HepG2 (cell line): ENCODE measurements at regions not wholly inside any gene's neighbourhood (a gene's known extent, or its start where the extent isn't known, plus 50 kb on each side); places are given as distances from the start of the nearest gene placed in this dataset.

ENCODE experiments used
- ATAC-seq: fragments of 200-7000 bp; cut with Tn5 transposase; 3 replicates; pipeline ENCODE4 v1.9.1; 2020; ENCODE audit warnings: mild to moderate bottlenecking, moderate library complexity
- BruUV-seq: library from RNA; stranded (reverse); fragments of 400-500 nt; replicated peaks from 2 replicates; lab custom pipeline; 2021; lab: Mats Ljungman, UMichigan
- CTCF ChIA-PET: fragments of 300-600 bp; formaldehyde crosslinking; extraction: SDS; loops from one replicate; lab custom pipeline; 2021; ENCODE audit warnings: low total read pairs, inconsistent platforms, low intra/inter-chr PET ratio; lab: Yijun Ruan, JAX
- POLR2A ChIA-PET: fragments of 350-600 bp; sonication (Branson Sonifier 250); formaldehyde crosslinking; loops from one replicate; lab custom pipeline; 2020; ENCODE audit warnings: antibody characterized with exemption, inconsistent platforms; lab: Yijun Ruan, JAX
- DNase-seq: peaks from one replicate; pipeline ENCODE4 v3.0.0-alpha.2; 2015; ENCODE audit warnings: low spot score
- FAIRE-seq: peaks from 3 replicates; lab custom pipeline; 2011; peaks lifted over from hg19 to GRCh38; lab: Jason Lieb, UNC
- H2AFZ ChIP-seq: one replicate; pipeline ENCODE4 v1.6.1; 2011; ENCODE audit warnings: low read length, inconsistent platforms
- H3K27ac ChIP-seq: fragments of 300-600 bp; 3 replicates; pipeline ENCODE4 v1.8.0; 2011; ENCODE audit warnings: mixed run types, mild to moderate bottlenecking, mixed read lengths, low read length, inconsistent platforms; ENCODE audit not compliant: insufficient read depth; ENCODE audit errors: extremely low read length
- H3K27me3 ChIP-seq, 2 experiments: fragments of 200-600 bp in 1 of 2; 2 replicates in 1 of 2; 3 replicates in 1 of 2; pipeline versions ENCODE4 v1.6.0 to v1.8.0; 2011; ENCODE audit warnings: low read length in 2 of 2, mild to moderate bottlenecking in 2 of 2, moderate library complexity in 2 of 2, inconsistent platforms in 1 of 2; ENCODE audit not compliant: insufficient read depth in 2 of 2, control insufficient read depth in 1 of 2
- H3K36me3 ChIP-seq, 2 experiments: fragments of 200-600 bp in 1 of 2; replicated peaks in 1 of 2; 2 replicates in 1 of 2; 3 replicates in 1 of 2; pipeline versions ENCODE4 v1.5.1 to v1.8.0; 2011; ENCODE audit warnings: low read length in 2 of 2, inconsistent platforms in 1 of 2; ENCODE audit not compliant: insufficient read depth in 2 of 2, control insufficient read depth in 1 of 2
- H3K4me1 ChIP-seq: 2 replicates; pipeline ENCODE4 v1.5.1; 2012; ENCODE audit warnings: low read length, inconsistent platforms; ENCODE audit not compliant: insufficient read depth
- H3K4me2 ChIP-seq: 2 replicates; pipeline ENCODE4 v1.6.0; 2011; ENCODE audit warnings: low read depth, low read length, inconsistent platforms
- H3K4me3 ChIP-seq, 3 experiments: fragments of 200-600 bp in 1 of 3; sonication (generic), shearing (Covaris generic) in 1 of 3; replicated peaks in 1 of 3; 2 replicates each; pipeline ENCODE4 v1.5.1; 2011 to 2016; ENCODE audit warnings: low read length in 3 of 3, inconsistent platforms in 2 of 3, low read depth in 2 of 3, mild to moderate bottlenecking in 2 of 3, control low read depth in 1 of 3, mixed read lengths in 1 of 3; ENCODE audit not compliant: insufficient read depth in 1 of 3
- H3K79me2 ChIP-seq: one replicate; pipeline ENCODE4 v1.6.1; 2011; ENCODE audit warnings: low read length, inconsistent platforms; ENCODE audit not compliant: insufficient read depth
- H3K9ac ChIP-seq: 2 replicates; pipeline ENCODE4 v1.6.0; 2011; ENCODE audit warnings: mild to moderate bottlenecking, low read depth, low read length, inconsistent platforms; ENCODE audit not compliant: insufficient read depth
- H3K9me3 ChIP-seq: 2 replicates; pipeline ENCODE4 v1.5.1; 2012; ENCODE audit warnings: mild to moderate bottlenecking, low read length
- H4K20me1 ChIP-seq: 2 replicates; pipeline ENCODE4 v1.6.0; 2011; ENCODE audit warnings: inconsistent platforms, mild to moderate bottlenecking, low read length, moderate library complexity; ENCODE audit not compliant: insufficient read depth
- ZNF124 ChIP-seq: sonication (generic); formaldehyde crosslinking; IDR thresholded peaks from 2 replicates; pipeline ENCODE4 v1.4.0; 2020; ENCODE audit warnings: missing genetic modification reagents
- ZNF639 ChIP-seq: conservative IDR thresholded peaks from 2 replicates; pipeline ENCODE4 v1.6.1; 2018; ENCODE audit warnings: missing genetic modification reagents
- in situ Hi-C: cut with HindIII; loops from 2 replicates; pipeline ENCODE4 v1.10.0; 2017; ENCODE audit warnings: low pct_unique_long_range_greater_than_20kb; ENCODE audit not compliant: extremely low pct_ligation_motif_present
- intact Hi-C: fragments of 100-400 bp; cut with micrococcal nuclease; formaldehyde crosslinking; loops from one replicate; pipeline ENCODE4 v1.10.0; 2022; ENCODE audit not compliant: unreplicated experiment
- TF ChIP-seq, protein P1 (sequence below): sonication (generic); formaldehyde crosslinking; IDR thresholded peaks from 2 replicates; pipeline ENCODE4 v1.8.0; 2022; ENCODE audit warnings: mild to moderate bottlenecking, missing genetic modification reagents, borderline replicate concordance
- TF ChIP-seq, protein P2 (sequence below): sonication (generic); formaldehyde crosslinking; IDR thresholded peaks from 2 replicates; pipeline ENCODE4 v1.9.0; 2022; ENCODE audit warnings: missing genetic modification reagents, mild to moderate bottlenecking, borderline replicate concordance
- TF ChIP-seq, protein P3 (sequence below): sonication (generic); formaldehyde crosslinking; conservative IDR thresholded peaks from 2 replicates; pipeline ENCODE4 v1.8.0; 2022; ENCODE audit warnings: missing genetic modification reagents
- TF ChIP-seq, protein P4 (sequence below): sonication (generic); formaldehyde crosslinking; conservative IDR thresholded peaks from 2 replicates; pipeline ENCODE4 v1.8.0; 2022; ENCODE audit warnings: mild to moderate bottlenecking, moderate library complexity, missing genetic modification reagents

DNA sequence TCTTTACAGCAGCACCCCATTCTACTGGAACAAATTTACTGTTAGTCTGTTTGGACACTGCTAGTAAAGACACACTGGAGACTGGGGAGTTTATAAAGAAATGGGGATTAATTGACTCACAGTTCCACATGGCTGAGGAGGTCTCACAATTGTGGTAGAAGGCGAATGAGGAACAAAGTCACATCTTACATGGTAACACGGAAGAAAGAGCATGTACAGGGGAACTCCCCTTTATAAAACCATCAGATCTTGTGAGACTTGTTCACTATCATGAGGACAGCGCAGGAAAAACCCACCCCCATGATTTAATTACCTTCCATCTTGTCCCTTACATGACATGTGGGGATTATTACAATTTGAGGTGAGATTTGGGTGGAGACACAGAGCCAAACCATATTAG, 1204.2 kb downstream of the SLITRK1 start (continued):
- TF ChIP-seq, protein P1, sequence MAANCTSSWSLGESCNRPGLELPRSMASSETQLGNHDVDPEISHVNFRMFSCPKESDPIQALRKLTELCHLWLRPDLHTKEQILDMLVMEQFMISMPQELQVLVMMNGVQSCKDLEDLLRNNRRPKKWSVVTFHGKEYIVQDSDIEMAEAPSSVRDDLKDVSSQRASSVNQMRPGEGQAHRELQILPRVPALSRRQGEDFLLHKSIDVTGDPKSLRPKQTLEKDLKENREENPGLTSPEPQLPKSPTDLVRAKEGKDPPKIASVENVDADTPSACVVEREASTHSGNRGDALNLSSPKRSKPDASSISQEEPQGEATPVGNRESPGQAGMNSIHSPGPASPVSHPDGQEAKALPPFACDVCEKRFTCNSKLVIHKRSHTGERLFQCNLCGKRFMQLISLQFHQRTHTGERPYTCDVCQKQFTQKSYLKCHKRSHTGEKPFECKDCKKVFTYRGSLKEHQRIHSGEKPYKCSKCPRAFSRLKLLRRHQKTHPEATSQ (CRISPR knock-in tag) = no peak
- TF ChIP-seq, all 625 proteins: peak for 0

- in situ Hi-C loops = no loop called here
- Histone ChIP-seq H3K4me2 (no peak overlapping the region), H3K9ac (no peak overlapping the region), H3K36me3 (no peaks in the 10 kb centered on the region), H3K4me1 (no peaks in the 10 kb centered on the region), H3K79me2 (no peaks in the 10 kb centered on the region), H3K27me3 (no peaks in the 10 kb centered on the region), H4K20me1 (no peaks in the 10 kb centered on the region), H2AFZ (no peak overlapping the region), H3K27ac (no peak overlapping the region), H3K9me3 (peaks cover under 1% of the 10 kb centered on the region; the same call in 1 of the 2 replicates), H3K4me3 (no peak overlapping the region)
- ATAC-seq = no peak
- BruUV-seq = no TSS peak
- TF ChIP-seq ZNF124 (CRISPR knock-in tag) (no peak), ZNF639 (CRISPR knock-in tag) (no peak)
- TF ChIP-seq, protein P2, sequence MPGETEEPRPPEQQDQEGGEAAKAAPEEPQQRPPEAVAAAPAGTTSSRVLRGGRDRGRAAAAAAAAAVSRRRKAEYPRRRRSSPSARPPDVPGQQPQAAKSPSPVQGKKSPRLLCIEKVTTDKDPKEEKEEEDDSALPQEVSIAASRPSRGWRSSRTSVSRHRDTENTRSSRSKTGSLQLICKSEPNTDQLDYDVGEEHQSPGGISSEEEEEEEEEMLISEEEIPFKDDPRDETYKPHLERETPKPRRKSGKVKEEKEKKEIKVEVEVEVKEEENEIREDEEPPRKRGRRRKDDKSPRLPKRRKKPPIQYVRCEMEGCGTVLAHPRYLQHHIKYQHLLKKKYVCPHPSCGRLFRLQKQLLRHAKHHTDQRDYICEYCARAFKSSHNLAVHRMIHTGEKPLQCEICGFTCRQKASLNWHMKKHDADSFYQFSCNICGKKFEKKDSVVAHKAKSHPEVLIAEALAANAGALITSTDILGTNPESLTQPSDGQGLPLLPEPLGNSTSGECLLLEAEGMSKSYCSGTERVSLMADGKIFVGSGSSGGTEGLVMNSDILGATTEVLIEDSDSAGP (CRISPR knock-in tag) = no peak
- TF ChIP-seq, protein P3, sequence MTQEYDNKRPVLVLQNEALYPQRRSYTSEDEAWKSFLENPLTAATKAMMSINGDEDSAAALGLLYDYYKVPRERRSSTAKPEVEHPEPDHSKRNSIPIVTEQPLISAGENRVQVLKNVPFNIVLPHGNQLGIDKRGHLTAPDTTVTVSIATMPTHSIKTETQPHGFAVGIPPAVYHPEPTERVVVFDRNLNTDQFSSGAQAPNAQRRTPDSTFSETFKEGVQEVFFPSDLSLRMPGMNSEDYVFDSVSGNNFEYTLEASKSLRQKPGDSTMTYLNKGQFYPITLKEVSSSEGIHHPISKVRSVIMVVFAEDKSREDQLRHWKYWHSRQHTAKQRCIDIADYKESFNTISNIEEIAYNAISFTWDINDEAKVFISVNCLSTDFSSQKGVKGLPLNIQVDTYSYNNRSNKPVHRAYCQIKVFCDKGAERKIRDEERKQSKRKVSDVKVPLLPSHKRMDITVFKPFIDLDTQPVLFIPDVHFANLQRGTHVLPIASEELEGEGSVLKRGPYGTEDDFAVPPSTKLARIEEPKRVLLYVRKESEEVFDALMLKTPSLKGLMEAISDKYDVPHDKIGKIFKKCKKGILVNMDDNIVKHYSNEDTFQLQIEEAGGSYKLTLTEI = no peak
- TF ChIP-seq, protein P4, sequence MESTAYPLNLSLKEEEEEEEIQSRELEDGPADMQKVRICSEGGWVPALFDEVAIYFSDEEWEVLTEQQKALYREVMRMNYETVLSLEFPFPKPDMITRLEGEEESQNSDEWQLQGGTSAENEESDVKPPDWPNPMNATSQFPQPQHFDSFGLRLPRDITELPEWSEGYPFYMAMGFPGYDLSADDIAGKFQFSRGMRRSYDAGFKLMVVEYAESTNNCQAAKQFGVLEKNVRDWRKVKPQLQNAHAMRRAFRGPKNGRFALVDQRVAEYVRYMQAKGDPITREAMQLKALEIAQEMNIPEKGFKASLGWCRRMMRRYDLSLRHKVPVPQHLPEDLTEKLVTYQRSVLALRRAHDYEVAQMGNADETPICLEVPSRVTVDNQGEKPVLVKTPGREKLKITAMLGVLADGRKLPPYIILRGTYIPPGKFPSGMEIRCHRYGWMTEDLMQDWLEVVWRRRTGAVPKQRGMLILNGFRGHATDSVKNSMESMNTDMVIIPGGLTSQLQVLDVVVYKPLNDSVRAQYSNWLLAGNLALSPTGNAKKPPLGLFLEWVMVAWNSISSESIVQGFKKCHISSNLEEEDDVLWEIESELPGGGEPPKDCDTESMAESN = no peak
- intact Hi-C loops = no loop called here
- CTCF ChIA-PET = no interaction called here
- no peak for DNase-seq
- POLR2A ChIA-PET = no interaction called here
- no peak for FAIRE-seq
Measured at GRCh38 chr13:82675024-82675423, 1207.2 kb downstream of the SLITRK1 start.
